Astrocyte of the spinal cord (primary cell): ENCODE measurements at regions not wholly inside any gene's neighbourhood (a gene's known extent, or its start where the extent isn't known, plus 50 kb on each side); places are given as distances from the start of the nearest gene placed in this dataset.

Source experiments
- DNase-seq: peaks from one replicate; pipeline ENCODE4 v3.0.0; 2011; ENCODE audit warnings: low read depth, low spot score
- H3K4me3 ChIP-seq: 2 replicates; pipeline ENCODE4 v1.5.1; 2011; ENCODE audit warnings: low read depth, mild to moderate bottlenecking, low read length, moderate library complexity
- CTCF ChIP-seq: IDR thresholded peaks from 2 replicates; pipeline ENCODE4 v1.5.1; 2012; ENCODE audit warnings: low read depth, mild to moderate bottlenecking, low read length, inconsistent platforms
- in situ Hi-C: cut with HindIII; loops from 2 replicates; pipeline ENCODE4 v1.10.0; 2017; ENCODE audit warnings: low sequenced_read_pairs

GRCh38 chr18:4511166-4511565, 56.1 kb upstream of the DLGAP1 start:
- H3K4me3 ChIP-seq: no peak overlapping the region
- TF ChIP-seq CTCF: no peak
- in situ Hi-C loops: no loop called here
- DNase-seq: no peak

GRCh38 chr18:4510711-4511110, 55.6 kb upstream of the DLGAP1 start:
- DNase-seq: no peak
- no peak for TF ChIP-seq CTCF
- no peak overlapping the region for H3K4me3 ChIP-seq
- in situ Hi-C loops: no loop called here

GRCh38 chr18:4510160-4510559, 55.1 kb upstream of the DLGAP1 start:
- no peak for TF ChIP-seq CTCF
- no peak overlapping the region for H3K4me3 ChIP-seq
- no peak for DNase-seq
- in situ Hi-C loops: no loop called here
